ENCODE measurements at regions not wholly inside any gene's neighbourhood (a gene's known extent, or its start where the extent isn't known, plus 50 kb on each side); places are given as distances from the start of the nearest gene placed in this dataset.

DNA sequence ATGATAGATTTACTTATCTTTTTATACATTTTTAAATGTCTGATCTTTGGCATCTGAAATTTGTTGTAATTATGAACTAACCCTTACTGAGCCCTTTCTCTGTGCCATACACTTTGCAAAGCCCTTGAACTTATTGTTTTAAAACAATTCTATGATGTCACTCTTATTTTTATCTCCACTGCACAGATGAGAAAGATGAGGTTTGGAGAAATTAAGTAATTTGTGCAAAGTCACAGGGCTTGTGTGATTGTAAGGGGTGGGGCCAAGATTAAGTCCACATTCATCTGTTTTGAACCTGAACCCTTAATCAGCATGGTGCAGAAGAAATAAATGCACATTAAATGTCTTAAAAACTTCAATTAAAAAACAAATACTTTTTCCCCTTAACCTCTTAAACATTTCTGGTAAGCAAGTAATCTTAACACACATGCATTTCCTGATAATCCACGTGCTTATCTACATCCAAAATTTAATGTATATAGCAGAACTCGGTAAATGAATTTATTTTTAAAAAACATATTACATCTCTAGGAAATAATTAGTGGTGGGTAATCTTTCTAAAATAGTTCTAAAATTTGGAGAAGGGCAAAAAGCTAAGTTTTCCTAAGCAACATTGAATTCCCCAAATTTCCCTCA, 189.8 kb upstream of the TBC1D5 start:
- H3K36me3 Mint-ChIP-seq (ENCODE audit: insufficient read depth): no peaks in the 10 kb centered on the region
- ATAC-seq (replicated peaks; ENCODE audit: extremely low read depth, poor library complexity, severe bottlenecking) (no peak), DNase-seq (ENCODE audit: low spot score in 2 of 2) (no peak)
- peaks cover 62% of the 10 kb centered on the region for H3K27me3 Mint-ChIP-seq
- no peak overlapping the region for H3K27ac Mint-ChIP-seq (ENCODE audit: low read depth)
- no peaks in the 10 kb centered on the region for H3K9me3 Mint-ChIP-seq
- H3K4me1 Mint-ChIP-seq: no peaks in the 10 kb centered on the region
- H3K4me3 Mint-ChIP-seq: no peak overlapping the region

DNA sequence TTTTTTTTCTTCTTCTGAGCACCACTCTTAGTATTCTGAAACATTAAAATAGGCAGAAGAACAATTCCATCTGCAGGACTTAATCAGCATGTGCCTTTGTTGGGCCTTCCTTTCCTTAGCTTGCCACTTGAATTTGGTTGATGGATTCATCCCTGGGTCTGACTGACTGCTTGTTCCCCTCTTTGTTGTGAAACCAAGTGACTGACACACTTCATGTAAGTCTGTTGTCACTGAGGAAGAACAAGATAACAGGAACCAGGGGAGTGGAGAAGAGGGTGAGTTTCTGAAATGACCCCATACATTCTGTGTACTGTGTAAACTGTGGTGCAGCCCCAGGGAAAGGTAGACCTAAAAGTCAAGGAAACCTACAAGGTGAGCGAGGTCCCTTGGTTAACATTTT, 188.7 kb upstream of the TBC1D5 start:
- no peak for DNase-seq (ENCODE audit: low spot score in 2 of 2)
- Mint-ChIP-seq H3K36me3 (ENCODE audit: insufficient read depth) (no peaks in the 10 kb centered on the region), H3K4me1 (no peaks in the 10 kb centered on the region), H3K9me3 (no peaks in the 10 kb centered on the region), H3K4me3 (no peak overlapping the region), H3K27ac (ENCODE audit: low read depth) (no peak overlapping the region), H3K27me3 (peaks cover 58% of the 10 kb centered on the region)
- no peak for ATAC-seq (replicated peaks; ENCODE audit: extremely low read depth, poor library complexity, severe bottlenecking)

DNA sequence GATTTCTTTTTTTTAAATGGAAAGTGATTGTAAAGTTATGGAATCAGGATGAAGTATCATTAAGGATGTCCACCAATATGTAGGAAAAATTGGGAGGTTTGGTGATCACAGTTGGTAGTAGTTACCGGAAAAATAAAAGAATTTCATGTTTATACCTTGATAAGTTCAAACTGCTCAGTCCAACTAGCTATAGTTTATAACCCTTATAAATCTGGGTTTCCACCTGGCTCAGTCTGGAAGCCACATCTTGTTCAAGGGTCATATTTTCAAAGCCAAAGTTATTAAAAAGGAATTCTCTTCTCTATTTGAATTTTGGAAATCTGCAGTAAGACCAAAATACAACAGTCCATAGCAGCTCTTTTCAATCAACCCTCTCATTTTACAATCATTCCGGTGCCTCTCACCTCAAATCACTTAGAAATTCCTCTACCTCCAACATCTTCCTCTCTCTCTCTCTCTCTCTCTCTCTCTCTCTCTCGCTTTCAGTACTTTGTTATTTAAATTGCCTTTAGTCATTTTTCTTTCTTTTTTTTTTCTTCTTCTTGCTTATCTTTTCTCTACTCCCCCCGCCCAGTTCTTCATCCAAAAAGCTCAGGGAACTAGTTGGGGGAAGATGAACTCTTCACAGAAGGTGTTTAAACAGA, 186.2 kb upstream of the TBC1D5 start:
- Mint-ChIP-seq H3K9me3 (no peaks in the 10 kb centered on the region), H3K4me1 (no peaks in the 10 kb centered on the region), H3K27ac (ENCODE audit: low read depth) (no peak overlapping the region), H3K36me3 (ENCODE audit: insufficient read depth) (no peaks in the 10 kb centered on the region), H3K4me3 (no peak overlapping the region), H3K27me3 (peaks cover 43% of the 10 kb centered on the region)
- DNase-seq (ENCODE audit: low spot score in 2 of 2) (no peak), ATAC-seq (replicated peaks; ENCODE audit: extremely low read depth, poor library complexity, severe bottlenecking) (no peak)

DNA sequence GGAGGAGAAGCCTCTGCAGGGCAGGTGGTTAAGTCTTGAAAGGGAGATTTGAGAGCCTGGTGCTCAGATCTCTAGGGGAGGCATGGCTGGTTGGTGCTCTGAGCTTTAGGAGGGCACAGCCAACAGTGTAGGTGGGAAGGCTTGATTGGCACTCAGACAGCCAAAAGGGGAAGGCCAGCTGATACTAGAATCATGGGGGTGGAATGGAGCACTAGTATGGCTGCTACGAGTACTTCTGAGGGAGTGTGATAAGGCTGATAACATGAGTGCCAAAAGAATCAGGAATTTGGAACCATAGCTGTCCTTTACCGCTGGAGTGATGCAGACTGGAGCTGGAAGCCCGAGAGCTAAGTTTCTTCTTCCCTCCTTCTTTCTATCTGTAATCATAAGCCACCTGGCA, 184.6 kb upstream of the TBC1D5 start:
- H3K4me1 Mint-ChIP-seq: no peaks in the 10 kb centered on the region
- H3K36me3 Mint-ChIP-seq (ENCODE audit: insufficient read depth): no peaks in the 10 kb centered on the region
- no peaks in the 10 kb centered on the region for H3K9me3 Mint-ChIP-seq
- peaks cover 38% of the 10 kb centered on the region for H3K27me3 Mint-ChIP-seq
- ATAC-seq (replicated peaks; ENCODE audit: extremely low read depth, poor library complexity, severe bottlenecking): no peak
- H3K27ac Mint-ChIP-seq (ENCODE audit: low read depth): no peak overlapping the region
- no peak overlapping the region for H3K4me3 Mint-ChIP-seq
- no peak for DNase-seq (ENCODE audit: low spot score in 2 of 2)

DNA sequence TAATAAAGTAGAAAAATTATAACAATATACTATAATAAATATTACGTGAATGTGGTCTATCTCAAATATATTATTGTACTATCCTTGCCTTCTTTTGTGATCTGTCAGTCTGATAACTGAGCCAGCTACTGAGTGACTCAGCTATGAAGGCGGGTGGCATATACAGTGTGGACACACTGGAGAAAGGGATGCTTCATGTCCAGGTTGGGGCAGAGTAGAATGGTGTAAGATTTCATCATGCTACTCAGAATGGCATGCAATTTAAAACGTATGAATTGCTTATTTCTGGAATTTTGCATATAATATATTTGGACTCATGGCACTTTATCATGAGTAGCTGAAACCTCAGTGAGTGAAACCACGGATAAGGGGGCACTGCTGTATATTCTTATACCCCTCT, 172.9 kb upstream of the TBC1D5 start:
- DNase-seq (ENCODE audit: low spot score in 2 of 2) (no peak), ATAC-seq (replicated peaks; ENCODE audit: extremely low read depth, poor library complexity, severe bottlenecking) (no peak)
- H3K36me3 Mint-ChIP-seq (ENCODE audit: insufficient read depth): no peaks in the 10 kb centered on the region
- no peaks in the 10 kb centered on the region for H3K9me3 Mint-ChIP-seq
- H3K27ac Mint-ChIP-seq (ENCODE audit: low read depth): no peak overlapping the region
- H3K4me3 Mint-ChIP-seq: no peak overlapping the region
- peaks cover 63% of the 10 kb centered on the region for H3K27me3 Mint-ChIP-seq
- H3K4me1 Mint-ChIP-seq: no peaks in the 10 kb centered on the region

DNA sequence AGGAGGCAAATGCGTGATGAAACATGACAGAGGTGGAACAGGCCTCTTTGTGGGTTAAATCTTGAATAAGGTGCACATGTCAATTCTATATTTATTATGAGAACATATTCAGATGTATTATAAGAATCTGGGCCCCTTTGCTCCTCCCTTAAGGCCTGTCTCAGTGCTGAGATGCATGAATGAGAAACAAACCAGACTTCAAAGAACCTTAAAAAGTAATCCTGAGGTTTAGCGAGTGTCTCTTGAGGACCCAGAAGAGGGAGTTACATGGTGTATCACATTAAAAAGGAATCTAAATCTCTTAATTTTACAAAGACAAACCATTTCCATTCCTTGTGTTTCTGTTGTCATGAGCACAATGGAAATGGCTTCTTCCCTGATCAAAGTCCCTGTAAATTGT, 170.9 kb upstream of the TBC1D5 start:
- H3K9me3 Mint-ChIP-seq: no peaks in the 10 kb centered on the region
- H3K27ac Mint-ChIP-seq (ENCODE audit: low read depth): no peak overlapping the region
- no peak for DNase-seq (ENCODE audit: low spot score in 2 of 2)
- H3K36me3 Mint-ChIP-seq (ENCODE audit: insufficient read depth): no peaks in the 10 kb centered on the region
- peaks cover 60% of the 10 kb centered on the region for H3K27me3 Mint-ChIP-seq
- no peak overlapping the region for H3K4me3 Mint-ChIP-seq
- no peaks in the 10 kb centered on the region for H3K4me1 Mint-ChIP-seq
- ATAC-seq (replicated peaks; ENCODE audit: extremely low read depth, poor library complexity, severe bottlenecking): no peak

DNA sequence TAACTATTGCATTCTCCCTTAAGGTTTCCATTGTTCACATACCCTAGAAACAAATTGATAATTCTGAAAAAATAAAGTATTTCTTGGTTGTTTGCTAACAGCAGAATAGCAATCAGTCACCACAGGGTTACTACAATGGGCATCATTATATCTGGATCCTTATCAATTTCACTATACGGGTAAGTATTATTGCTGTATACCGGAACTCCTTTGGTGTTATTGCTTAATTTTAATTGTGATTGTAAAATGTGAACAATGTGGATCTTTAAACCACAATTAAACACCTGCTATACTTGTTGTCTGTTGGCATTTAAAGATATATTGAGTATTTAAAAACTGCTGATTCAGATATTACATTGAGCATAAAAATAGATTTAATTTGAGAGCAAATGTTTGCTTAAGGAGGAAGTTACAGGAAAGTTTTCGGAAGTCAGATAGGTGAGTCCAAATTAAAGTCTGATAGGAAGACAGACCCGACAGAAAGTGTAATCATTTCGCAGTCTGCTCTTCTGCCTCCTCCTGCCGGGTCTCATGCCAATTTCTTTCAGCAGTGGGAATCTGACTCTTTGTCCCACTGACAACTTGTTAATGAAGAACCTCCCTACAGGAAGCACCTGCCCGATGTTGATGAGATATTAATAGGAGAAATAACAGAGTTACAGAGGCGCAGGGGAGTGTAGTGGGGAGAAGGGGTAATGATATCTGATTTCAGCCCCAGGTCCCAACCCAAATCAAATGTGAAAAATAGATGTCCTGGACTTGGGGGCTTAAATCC, 169.7 kb upstream of the TBC1D5 start:
- no peaks in the 10 kb centered on the region for H3K9me3 Mint-ChIP-seq
- no peak overlapping the region for H3K27ac Mint-ChIP-seq (ENCODE audit: low read depth)
- H3K4me3 Mint-ChIP-seq: no peak overlapping the region
- no peaks in the 10 kb centered on the region for H3K36me3 Mint-ChIP-seq (ENCODE audit: insufficient read depth)
- ATAC-seq (replicated peaks; ENCODE audit: extremely low read depth, poor library complexity, severe bottlenecking) (no peak), DNase-seq (ENCODE audit: low spot score in 2 of 2) (no peak)
- no peaks in the 10 kb centered on the region for H3K4me1 Mint-ChIP-seq
- H3K27me3 Mint-ChIP-seq: peaks cover 52% of the 10 kb centered on the region

DNA sequence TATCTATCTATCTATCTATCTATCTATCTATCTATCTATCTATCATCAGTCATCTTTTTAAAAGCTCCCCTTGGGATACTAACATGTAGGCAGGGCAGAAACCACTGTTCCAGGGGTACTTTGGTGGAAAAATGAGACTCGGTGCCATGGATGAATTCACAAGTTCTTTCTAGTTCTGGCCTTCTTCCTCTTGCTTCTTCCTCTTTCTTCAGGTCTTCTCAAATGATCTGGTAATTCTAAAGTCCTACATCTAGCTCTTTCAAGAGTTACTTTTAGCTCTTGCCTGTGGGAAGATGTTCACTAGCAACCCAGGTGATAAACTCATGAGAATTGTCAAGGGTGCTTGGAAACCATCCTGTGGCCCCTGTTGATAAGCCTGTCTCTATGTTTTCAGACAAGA, 168.5 kb upstream of the TBC1D5 start:
- DNase-seq (ENCODE audit: low spot score in 2 of 2): no peak
- H3K4me1 Mint-ChIP-seq: no peaks in the 10 kb centered on the region
- ATAC-seq (replicated peaks; ENCODE audit: extremely low read depth, poor library complexity, severe bottlenecking): no peak
- no peaks in the 10 kb centered on the region for H3K36me3 Mint-ChIP-seq (ENCODE audit: insufficient read depth)
- no peak overlapping the region for H3K27ac Mint-ChIP-seq (ENCODE audit: low read depth)
- H3K27me3 Mint-ChIP-seq: peaks cover 47% of the 10 kb centered on the region
- H3K9me3 Mint-ChIP-seq: no peaks in the 10 kb centered on the region
- H3K4me3 Mint-ChIP-seq: no peak overlapping the region

DNA sequence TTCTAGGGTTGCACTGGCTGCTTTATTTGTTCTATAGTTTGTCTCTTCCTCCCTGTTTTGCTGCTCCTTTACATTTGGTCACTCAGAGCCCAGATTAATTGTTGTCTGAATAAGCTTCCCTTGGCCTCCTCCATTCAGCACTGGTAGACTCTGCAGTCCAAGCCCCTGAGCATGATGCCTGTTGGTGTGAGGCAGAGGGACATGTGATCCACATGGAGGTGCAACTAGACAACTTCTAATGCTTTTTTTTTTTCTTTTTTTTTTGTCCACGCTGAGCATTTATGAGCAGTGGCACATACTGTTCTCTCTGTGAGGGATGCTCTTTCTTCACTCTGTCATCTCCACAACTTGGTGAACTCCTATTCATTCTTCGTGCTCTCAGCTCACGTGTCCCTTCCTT, 167.3 kb upstream of the TBC1D5 start:
- no peaks in the 10 kb centered on the region for H3K36me3 Mint-ChIP-seq (ENCODE audit: insufficient read depth)

DNA sequence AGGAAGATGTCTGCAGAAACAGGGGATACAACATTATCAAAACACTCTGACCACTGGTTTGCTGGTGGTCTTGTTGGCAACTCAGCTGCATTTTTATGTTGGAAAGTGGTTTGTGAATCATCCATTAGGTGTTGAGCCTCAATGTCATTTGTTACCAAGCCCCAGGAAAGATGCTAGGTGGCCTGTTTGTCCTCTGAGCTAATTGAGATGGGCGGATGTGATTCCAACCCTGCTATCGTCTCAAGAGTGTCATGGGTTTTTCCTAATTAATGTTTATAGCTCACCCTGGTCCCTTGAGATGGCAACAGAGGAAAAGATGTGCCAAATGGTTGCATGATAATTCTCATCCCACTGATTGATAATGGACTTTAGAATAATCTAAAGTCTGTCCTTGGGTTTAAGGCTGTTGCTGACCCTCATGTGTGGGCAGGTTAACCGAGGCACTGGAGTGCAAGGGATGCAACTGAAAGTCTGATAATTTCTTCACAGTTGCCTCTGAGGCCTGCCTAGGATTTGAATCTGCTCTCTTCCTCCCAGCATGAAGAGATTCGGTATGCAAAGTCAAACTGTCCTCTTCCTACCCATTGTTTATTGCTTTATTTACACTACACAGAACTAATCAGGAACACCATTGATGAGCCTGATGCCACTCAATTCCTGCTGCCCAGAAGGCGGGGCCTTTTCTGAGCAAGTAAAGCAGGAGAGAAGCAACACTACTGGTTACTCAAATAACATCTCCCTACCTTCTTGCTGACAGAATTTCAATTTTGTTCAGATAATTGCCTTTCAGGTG, 166.2 kb upstream of the TBC1D5 start:
- H3K4me3 Mint-ChIP-seq: no peak overlapping the region
- H3K27me3 Mint-ChIP-seq: peaks cover 48% of the 10 kb centered on the region

More for the DNA sequence above, 167.3 kb upstream of the TBC1D5 start:
- H3K9me3 Mint-ChIP-seq: no peaks in the 10 kb centered on the region
- peaks cover 48% of the 10 kb centered on the region for H3K27me3 Mint-ChIP-seq
- ATAC-seq (replicated peaks; ENCODE audit: extremely low read depth, poor library complexity, severe bottlenecking) (no peak), DNase-seq (ENCODE audit: low spot score in 2 of 2) (no peak)
- no peaks in the 10 kb centered on the region for H3K4me1 Mint-ChIP-seq
- no peak overlapping the region for H3K4me3 Mint-ChIP-seq
- H3K27ac Mint-ChIP-seq (ENCODE audit: low read depth): no peak overlapping the region

DNA sequence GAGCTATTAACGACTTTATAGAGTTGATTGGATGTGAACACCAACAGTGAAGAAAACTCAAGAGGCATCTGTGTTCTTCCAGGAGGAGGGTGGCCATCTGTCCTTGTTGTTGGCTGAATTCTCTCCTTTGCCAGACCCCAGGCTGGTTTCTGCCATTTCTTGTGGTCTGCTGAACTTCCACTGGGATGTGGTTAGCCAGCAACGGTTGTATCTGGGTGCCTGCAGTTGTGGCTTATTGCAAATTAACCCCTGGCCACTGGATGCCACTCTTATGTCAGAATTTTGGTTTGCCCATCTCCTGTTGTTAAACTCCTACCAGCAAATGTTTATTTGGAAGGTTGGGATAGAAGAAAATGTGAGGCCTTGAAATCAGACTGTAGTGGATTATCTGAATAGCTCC, 163.6 kb upstream of the TBC1D5 start:
- ATAC-seq (replicated peaks; ENCODE audit: extremely low read depth, poor library complexity, severe bottlenecking) (no peak), DNase-seq (ENCODE audit: low spot score in 2 of 2) (no peak)
- no peaks in the 10 kb centered on the region for H3K36me3 Mint-ChIP-seq (ENCODE audit: insufficient read depth)
- no peak overlapping the region for H3K27ac Mint-ChIP-seq (ENCODE audit: low read depth)
- no peak overlapping the region for H3K4me3 Mint-ChIP-seq
- no peaks in the 10 kb centered on the region for H3K9me3 Mint-ChIP-seq
- peaks cover 26% of the 10 kb centered on the region for H3K27me3 Mint-ChIP-seq
- H3K4me1 Mint-ChIP-seq: no peaks in the 10 kb centered on the region

More for the DNA sequence above, 166.2 kb upstream of the TBC1D5 start:
- no peak for DNase-seq (ENCODE audit: low spot score in 2 of 2)
- Mint-ChIP-seq H3K27ac (ENCODE audit: low read depth) (no peak overlapping the region), H3K36me3 (ENCODE audit: insufficient read depth) (no peaks in the 10 kb centered on the region), H3K9me3 (no peaks in the 10 kb centered on the region), H3K4me1 (no peaks in the 10 kb centered on the region)
- no peak for ATAC-seq (replicated peaks; ENCODE audit: extremely low read depth, poor library complexity, severe bottlenecking)

DNA sequence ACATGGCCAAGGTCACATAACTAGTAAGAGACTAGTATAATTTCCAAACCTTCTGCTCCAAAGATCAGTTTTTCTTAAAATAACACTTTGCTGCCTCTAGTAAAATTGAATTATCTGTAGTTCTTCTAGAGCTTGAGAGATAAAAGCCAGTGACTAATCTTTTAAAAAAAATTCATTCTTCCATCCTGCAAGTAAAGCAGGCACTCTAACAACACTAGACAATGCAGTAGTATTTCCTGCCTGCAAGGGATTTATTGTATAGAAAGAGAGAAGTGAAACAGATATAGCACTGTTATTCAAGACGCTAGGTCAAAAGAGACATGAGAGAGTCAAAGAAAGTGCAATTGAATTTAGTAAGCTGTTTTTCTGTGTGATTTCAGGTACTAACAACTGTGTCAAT, 159.5 kb upstream of the TBC1D5 start:
- H3K27ac Mint-ChIP-seq (ENCODE audit: low read depth): no peak overlapping the region
- H3K9me3 Mint-ChIP-seq: no peaks in the 10 kb centered on the region
- no peaks in the 10 kb centered on the region for H3K4me1 Mint-ChIP-seq
- ATAC-seq (replicated peaks; ENCODE audit: extremely low read depth, poor library complexity, severe bottlenecking) (no peak), DNase-seq (ENCODE audit: low spot score in 2 of 2) (no peak)
- peaks cover 10% of the 10 kb centered on the region for H3K27me3 Mint-ChIP-seq
- H3K36me3 Mint-ChIP-seq (ENCODE audit: insufficient read depth): no peaks in the 10 kb centered on the region
- no peak overlapping the region for H3K4me3 Mint-ChIP-seq
